Stomach (tissue), 4 donors: ENCODE measurements at regions not wholly inside any gene's neighbourhood (a gene's known extent, or its start where the extent isn't known, plus 50 kb on each side); places are given as distances from the start of the nearest gene placed in this dataset.

Experiments
- CTCF ChIP-seq, 7 experiments: fragments of 450-650 bp in 4 of 7; fragments of 200-600 bp in 3 of 7; sonication (generic) in 3 of 7; IDR thresholded peaks; one replicate each; pipeline ENCODE4 v1.5.1; 2016 to 2019; ENCODE audit warnings: antibody characterized with exemption in 7 of 7, control low read depth in 2 of 7, mild to moderate bottlenecking in 1 of 7
- EP300 ChIP-seq: sonication (generic); formaldehyde crosslinking; IDR thresholded peaks from one replicate; pipeline ENCODE4 v1.6.1; 2017; ENCODE audit warnings: antibody characterized with exemption
- POLR2AphosphoS5 ChIP-seq, 3 donors: sonication (generic); formaldehyde crosslinking; IDR thresholded peaks; one replicate each; pipeline ENCODE4 v1.6.1; 2016; ENCODE audit warnings: antibody characterized with exemption in 3 of 3

- TF ChIP-seq POLR2AphosphoS5 (IDR thresholded peaks at IDR 0.05) (no peak), CTCF (IDR thresholded peaks at IDR 0.05) (no peak), EP300 (no peak)
Measured at GRCh38 chr13:106367361-106367971, 168.0 kb downstream of the EFNB2 start.
